Erythroblast (primary cell): ENCODE measurements at regions not wholly inside any gene's neighbourhood (a gene's known extent, or its start where the extent isn't known, plus 50 kb on each side); places are given as distances from the start of the nearest gene placed in this dataset.
"Not testable (repeated sequence)": the region's sequence is repeated elsewhere in the genome, so short reads cannot be mapped to it uniquely, and the experiment has no call there.

Source experiments
- DNase-seq, 2 experiments: peaks; one replicate each; lab custom pipeline; 2025; lab: John Stamatoyannopoulos, UW
- GATA1 ChIP-seq: IDR thresholded peaks from 2 replicates; pipeline ENCODE4 v1.6.1; 2011; ENCODE audit warnings: low read depth, mild to moderate bottlenecking, control low read depth, low read length, moderate library complexity
- POLR2A ChIP-seq: IDR thresholded peaks from 2 replicates; pipeline ENCODE4 v1.6.1; 2011; ENCODE audit warnings: mild to moderate bottlenecking, low read length

GRCh38 chr10:29783201-29783947 is 148.6 kb upstream of the SVIL start:
- DNase-seq = no peak
- TF ChIP-seq GATA1 (no peak), POLR2A (no peak)

GRCh38 chr10:29780639-29781038 is 145.9 kb upstream of the SVIL start:
- no peak for DNase-seq
- TF ChIP-seq POLR2A = no peak
- no peak for TF ChIP-seq GATA1

- DNase-seq = no peak
- no peak for TF ChIP-seq POLR2A
- no peak for TF ChIP-seq GATA1
Measured at GRCh38 chr10:29780096-29780495, 145.3 kb upstream of the SVIL start.

- no peak for DNase-seq
- TF ChIP-seq POLR2A (no peak), GATA1 (no peak)
Measured at GRCh38 chr10:29776246-29776645, 141.5 kb upstream of the SVIL start.

- DNase-seq = no peak
- TF ChIP-seq GATA1 = no peak
- no peak for TF ChIP-seq POLR2A
Measured at GRCh38 chr10:29774475-29774874, 139.7 kb upstream of the SVIL start.

GRCh38 chr10:29773675-29774091 is 138.9 kb upstream of the SVIL start:
- DNase-seq = no peak
- no peak for TF ChIP-seq POLR2A
- TF ChIP-seq GATA1 = no peak

- DNase-seq = no peak
- TF ChIP-seq POLR2A = no peak
- TF ChIP-seq GATA1 = no peak
Measured at GRCh38 chr10:29772403-29772802, 137.6 kb upstream of the SVIL start.

- DNase-seq = no peak
- TF ChIP-seq POLR2A (no peak), GATA1 (no peak)
Measured at GRCh38 chr10:29771376-29771775, 136.6 kb upstream of the SVIL start.

- DNase-seq = not testable (repeated sequence)
Measured at GRCh38 chr10:29769277-29769676, 134.5 kb upstream of the SVIL start.

- TF ChIP-seq GATA1 = no peak
- DNase-seq = no peak
Measured at GRCh38 chr10:29767968-29768367, 133.2 kb upstream of the SVIL start.

GRCh38 chr10:29766753-29767152 is 132.0 kb upstream of the SVIL start:
- TF ChIP-seq GATA1 = no peak
- no peak for DNase-seq

GRCh38 chr10:29765330-29765729 is 130.6 kb upstream of the SVIL start:
- no peak for DNase-seq
- TF ChIP-seq GATA1 = no peak
- TF ChIP-seq POLR2A = no peak

- TF ChIP-seq GATA1 = no peak
- DNase-seq = no peak
Measured at GRCh38 chr10:29763396-29763795, 128.6 kb upstream of the SVIL start.

- no peak for TF ChIP-seq POLR2A
- TF ChIP-seq GATA1 = no peak
- no peak for DNase-seq
Measured at GRCh38 chr10:29761916-29762315, 127.1 kb upstream of the SVIL start.

GRCh38 chr10:29760138-29760900 is 125.5 kb upstream of the SVIL start:
- TF ChIP-seq POLR2A (no peak), GATA1 (no peak)
- DNase-seq = no peak
